Ishikawa (cell line): ENCODE measurements at regions not wholly inside any gene's neighbourhood (a gene's known extent, or its start where the extent isn't known, plus 50 kb on each side); places are given as distances from the start of the nearest gene placed in this dataset.

ENCODE experiments used
- EGR1 ChIP-seq: IDR thresholded peaks from 2 replicates; pipeline ENCODE4 v1.6.1; 2012
- EP300 ChIP-seq: IDR thresholded peaks from 2 replicates; pipeline ENCODE4 v1.6.1; 2012; ENCODE audit warnings: borderline replicate concordance
- FOXM1 ChIP-seq: IDR thresholded peaks from 2 replicates; pipeline ENCODE4 v1.6.1; 2012; ENCODE audit warnings: low read depth, borderline replicate concordance
- MAX ChIP-seq: IDR thresholded peaks from 2 replicates; pipeline ENCODE4 v1.6.1; 2012
- NFIC ChIP-seq: IDR thresholded peaks from 2 replicates; pipeline ENCODE4 v1.6.1; 2012
- RAD21 ChIP-seq: IDR thresholded peaks from 2 replicates; pipeline ENCODE4 v1.6.1; 2012; ENCODE audit warnings: low read depth
- TAF1 ChIP-seq: IDR thresholded peaks from 2 replicates; pipeline ENCODE4 v1.6.1; 2012; ENCODE audit warnings: low read depth, mild to moderate bottlenecking
- TF ChIP-seq, protein P1 (sequence below): IDR thresholded peaks from 2 replicates; pipeline ENCODE4 v1.6.1; 2012; ENCODE audit warnings: low read depth, mild to moderate bottlenecking

- TF ChIP-seq EP300 (no peak), TAF1 (no peak), FOXM1 (no peak), NFIC (no peak), EGR1 (no peak), MAX (no peak), RAD21 (no peak)
- TF ChIP-seq, protein P1, sequence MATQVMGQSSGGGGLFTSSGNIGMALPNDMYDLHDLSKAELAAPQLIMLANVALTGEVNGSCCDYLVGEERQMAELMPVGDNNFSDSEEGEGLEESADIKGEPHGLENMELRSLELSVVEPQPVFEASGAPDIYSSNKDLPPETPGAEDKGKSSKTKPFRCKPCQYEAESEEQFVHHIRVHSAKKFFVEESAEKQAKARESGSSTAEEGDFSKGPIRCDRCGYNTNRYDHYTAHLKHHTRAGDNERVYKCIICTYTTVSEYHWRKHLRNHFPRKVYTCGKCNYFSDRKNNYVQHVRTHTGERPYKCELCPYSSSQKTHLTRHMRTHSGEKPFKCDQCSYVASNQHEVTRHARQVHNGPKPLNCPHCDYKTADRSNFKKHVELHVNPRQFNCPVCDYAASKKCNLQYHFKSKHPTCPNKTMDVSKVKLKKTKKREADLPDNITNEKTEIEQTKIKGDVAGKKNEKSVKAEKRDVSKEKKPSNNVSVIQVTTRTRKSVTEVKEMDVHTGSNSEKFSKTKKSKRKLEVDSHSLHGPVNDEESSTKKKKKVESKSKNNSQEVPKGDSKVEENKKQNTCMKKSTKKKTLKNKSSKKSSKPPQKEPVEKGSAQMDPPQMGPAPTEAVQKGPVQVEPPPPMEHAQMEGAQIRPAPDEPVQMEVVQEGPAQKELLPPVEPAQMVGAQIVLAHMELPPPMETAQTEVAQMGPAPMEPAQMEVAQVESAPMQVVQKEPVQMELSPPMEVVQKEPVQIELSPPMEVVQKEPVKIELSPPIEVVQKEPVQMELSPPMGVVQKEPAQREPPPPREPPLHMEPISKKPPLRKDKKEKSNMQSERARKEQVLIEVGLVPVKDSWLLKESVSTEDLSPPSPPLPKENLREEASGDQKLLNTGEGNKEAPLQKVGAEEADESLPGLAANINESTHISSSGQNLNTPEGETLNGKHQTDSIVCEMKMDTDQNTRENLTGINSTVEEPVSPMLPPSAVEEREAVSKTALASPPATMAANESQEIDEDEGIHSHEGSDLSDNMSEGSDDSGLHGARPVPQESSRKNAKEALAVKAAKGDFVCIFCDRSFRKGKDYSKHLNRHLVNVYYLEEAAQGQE: no peak
Measured at GRCh38 chr1:190665045-190665444, 187.4 kb upstream of the BRINP3 start.
